Heart left ventricle (tissue), 16 donors: ENCODE measurements at regions not wholly inside any gene's neighbourhood (a gene's known extent, or its start where the extent isn't known, plus 50 kb on each side); places are given as distances from the start of the nearest gene placed in this dataset.
"Not testable (repeated sequence)": the region's sequence is repeated elsewhere in the genome, so short reads cannot be mapped to it uniquely, and the experiment has no call there.

Experiments
- ATAC-seq, 4 donors: fragments of 200-7000 bp; cut with Tn5 transposase; one replicate each; pipeline ENCODE4 v1.9.1; 2020 to 2022; ENCODE audit warnings: moderate library complexity in 4 of 4, mild to moderate bottlenecking in 3 of 4, moderate number of reproducible peaks in 1 of 4
- DNase-seq, 5 donors: peaks; one replicate each; pipeline ENCODE4 v3.0.0-alpha.2; 2020
- H3K27ac ChIP-seq, 12 donors: fragments of 200-600 bp; sonication (generic) in 4 of 12; one replicate each; pipeline versions ENCODE4 v1.5.0 to v1.8.0; 2016 to 2022; ENCODE audit warnings: mild to moderate bottlenecking in 2 of 12
- H3K27me3 ChIP-seq, 9 donors: fragments of 200-600 bp; sonication (generic) in 2 of 9; one replicate each; pipeline versions ENCODE4 v1.5.1 to v1.8.0; 2016 to 2022; ENCODE audit warnings: mild to moderate bottlenecking in 3 of 9
- H3K36me3 ChIP-seq, 9 donors: fragments of 200-600 bp; sonication (generic) in 2 of 9; one replicate each; pipeline versions ENCODE4 v1.5.0 to v1.8.0; 2018 to 2022; ENCODE audit warnings: mild to moderate bottlenecking in 2 of 9
- H3K4me1 ChIP-seq, 12 donors: fragments of 200-600 bp; sonication (generic) in 4 of 12; one replicate each; pipeline versions ENCODE4 v1.5.0 to v1.8.0; 2016 to 2022; ENCODE audit warnings: mild to moderate bottlenecking in 3 of 12
- H3K4me3 ChIP-seq, 12 donors: fragments of 200-600 bp; sonication (generic) in 4 of 12; one replicate each; pipeline versions ENCODE4 v1.5.0 to v1.8.0; 2017 to 2022; ENCODE audit warnings: mild to moderate bottlenecking in 9 of 12, moderate library complexity in 4 of 12
- H3K9me3 ChIP-seq, 12 donors: fragments of 200-600 bp; sonication (generic) in 4 of 12; one replicate each; pipeline versions ENCODE4 v1.5.0 to v1.8.0; 2016 to 2022; ENCODE audit warnings: mild to moderate bottlenecking in 1 of 12
- POLR2A ChIP-seq, 2 donors: fragments of 450-650 bp; IDR thresholded peaks; one replicate each; pipeline ENCODE4 v1.6.1; 2017; ENCODE audit warnings: antibody characterized with exemption in 2 of 2, mild to moderate bottlenecking in 2 of 2, moderate library complexity in 2 of 2
- WGBS, 4 donors: extraction: QIAGEN DNeasy Blood & Tissue Kit in 2 of 4; methylation state at CpG; one replicate each; pipeline versions ENCODE4 v1.1.5 to v1.1.7; 2013 to 2018; 5-methylcytosine and 5-hydroxymethylcytosine counted together
- intact Hi-C, 10 donors: fragments of 100-400 bp; cut with DNase I; formaldehyde crosslinking; loops; one replicate each; pipeline versions ENCODE4 v1.11.1 to v1.14.2; 2022
- TF ChIP-seq, protein P1 (sequence below), 12 donors: fragments of 200-600 bp; sonication (generic) in 4 of 12; IDR thresholded peaks; one replicate each; pipeline versions ENCODE4 v1.5.0 to v1.8.0; 2018 to 2022; ENCODE audit warnings: antibody characterized with exemption in 12 of 12, mild to moderate bottlenecking in 5 of 12
- donor health status: ischemic (EF 13 %, LVEDD 7.1; RV severe dilation, severe dysfunction).
- donor health status: healthy with polysubstance abuse.
- donor health status: DM: no; HTN: yes; CAD: no.
- donor health status: DM: no; HTN: no; CAD: no.
- donor health status: ischemic (EF 25% LVEDD 6.9; RV normal size, moderate dysfunction).
- donor health status: ischemic (EF 25% LVEDD 5.7; RV mildly dilated, moderate dysfunction).
- donor health status: healthy.
- donor health status: DM: yes; HTN: yes; CAD: no.
- donor health status: ischemic (EF 35%, LVEDD 5.7; RV mildly dilated, moderate dysfunction).
- donor health status: nonischemic (EF 11% LVEDD 7.7; RV severe dilation, severe dysfunction).
- donor health status: DM: yes; HTN: yes; CAD: no.
- donor health status: PGD.
- donor health status: ischemic (EF 29% LVEDD 5.4; RV normal size, mild dysfunction).
- donor health status: nonischemic (EF 23%, LVEDD 6.1; RV moderate dilation, normal function).

DNA sequence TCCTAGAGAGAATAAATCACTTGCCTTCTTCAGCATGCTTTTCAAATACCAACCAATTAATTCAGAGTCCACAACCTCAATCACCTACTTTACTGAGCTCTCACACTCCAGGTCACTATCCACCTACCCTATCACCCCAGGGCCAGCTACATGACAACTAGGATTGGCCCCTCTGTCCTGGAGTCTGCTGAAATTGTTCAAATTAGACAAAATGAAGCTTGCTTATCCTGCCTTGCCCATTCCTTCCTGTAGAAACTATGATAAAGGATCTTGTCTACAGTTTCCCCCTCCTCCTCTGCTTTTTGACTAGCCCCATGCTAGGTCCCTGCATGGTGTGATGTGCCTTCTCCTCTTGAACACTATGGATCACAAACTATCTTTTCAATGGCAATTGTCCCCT, 94.5 kb downstream of the JRKL start:
- H3K4me1 ChIP-seq = peaks cover 0 to 33% (median 14%) of the 10 kb centered on the region in 12 donors
- TF ChIP-seq, protein P1, sequence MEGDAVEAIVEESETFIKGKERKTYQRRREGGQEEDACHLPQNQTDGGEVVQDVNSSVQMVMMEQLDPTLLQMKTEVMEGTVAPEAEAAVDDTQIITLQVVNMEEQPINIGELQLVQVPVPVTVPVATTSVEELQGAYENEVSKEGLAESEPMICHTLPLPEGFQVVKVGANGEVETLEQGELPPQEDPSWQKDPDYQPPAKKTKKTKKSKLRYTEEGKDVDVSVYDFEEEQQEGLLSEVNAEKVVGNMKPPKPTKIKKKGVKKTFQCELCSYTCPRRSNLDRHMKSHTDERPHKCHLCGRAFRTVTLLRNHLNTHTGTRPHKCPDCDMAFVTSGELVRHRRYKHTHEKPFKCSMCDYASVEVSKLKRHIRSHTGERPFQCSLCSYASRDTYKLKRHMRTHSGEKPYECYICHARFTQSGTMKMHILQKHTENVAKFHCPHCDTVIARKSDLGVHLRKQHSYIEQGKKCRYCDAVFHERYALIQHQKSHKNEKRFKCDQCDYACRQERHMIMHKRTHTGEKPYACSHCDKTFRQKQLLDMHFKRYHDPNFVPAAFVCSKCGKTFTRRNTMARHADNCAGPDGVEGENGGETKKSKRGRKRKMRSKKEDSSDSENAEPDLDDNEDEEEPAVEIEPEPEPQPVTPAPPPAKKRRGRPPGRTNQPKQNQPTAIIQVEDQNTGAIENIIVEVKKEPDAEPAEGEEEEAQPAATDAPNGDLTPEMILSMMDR (IDR thresholded peaks at IDR 0.05) = no peak
- TF ChIP-seq POLR2A (IDR thresholded peaks at IDR 0.05) = no peak
- DNase-seq = no peak
- H3K9me3 ChIP-seq = peaks cover 0 to 5% (median 0%) of the 10 kb centered on the region in 12 donors
- H3K27ac ChIP-seq = no peak overlapping the region
- intact Hi-C loops = loop anchor here in 1 of 10 donors (5.0 kb wide), 1 partner anchor 138 kb away; no protein-coding TSS in a partner anchor
- H3K4me3 ChIP-seq = no peak overlapping the region
- H3K27me3 ChIP-seq = no peaks in the 10 kb centered on the region
- H3K36me3 ChIP-seq = no peaks in the 10 kb centered on the region
- no peak for ATAC-seq

DNA sequence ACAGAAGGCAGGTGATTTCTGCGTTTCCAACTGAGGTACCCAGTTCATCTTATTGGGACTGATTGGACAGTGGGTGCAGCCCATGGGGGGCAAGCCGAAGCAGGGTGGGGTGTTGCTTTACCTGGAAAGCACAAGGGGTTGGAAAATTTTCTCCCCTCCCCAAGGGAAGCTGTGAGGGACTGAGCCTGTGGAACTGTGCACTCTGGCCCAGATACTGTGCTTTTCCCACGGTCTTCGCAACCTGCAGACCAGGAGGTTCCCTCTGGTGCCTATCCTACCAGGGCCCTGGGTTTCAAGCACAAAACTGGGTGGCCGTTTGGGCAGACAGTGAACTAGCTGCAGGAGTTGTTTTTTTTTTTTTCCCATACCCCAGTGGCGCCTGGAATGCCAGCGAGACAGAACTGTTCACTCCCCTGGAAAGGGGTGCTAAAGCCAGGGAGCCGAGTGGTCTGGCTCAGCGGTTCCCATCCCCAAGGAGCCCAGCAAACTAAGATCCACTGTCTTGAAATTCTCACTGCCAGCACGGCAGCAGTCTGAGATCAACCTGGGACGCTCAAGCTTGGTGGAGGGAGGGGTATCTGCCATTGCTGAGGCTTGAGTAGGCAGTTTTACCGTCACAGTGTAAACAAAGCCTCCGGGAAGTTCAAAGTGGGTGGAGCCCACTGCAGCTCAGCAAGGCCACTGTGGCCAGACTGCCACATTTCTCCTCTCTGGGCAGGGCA, 97.2 kb downstream of the JRKL start:
- WGBS, 4 donors = 65 to 74% (median 69%) methylated on average over 11 to 13 of the region's 13 CpGs
- Histone ChIP-seq H3K36me3 (no peaks in the 10 kb centered on the region), H3K4me3 (no peak overlapping the region), H3K9me3 (peaks cover 0 to 5% (median 0%) of the 10 kb centered on the region in 12 donors), H3K27me3 (no peaks in the 10 kb centered on the region), H3K4me1 (peaks cover 0 to 22% (median 7%) of the 10 kb centered on the region in 12 donors), H3K27ac (no peak overlapping the region)
- no peak for TF ChIP-seq POLR2A (IDR thresholded peaks at IDR 0.05)
- TF ChIP-seq, protein P1 (IDR thresholded peaks at IDR 0.05) = no peak
- no peak for DNase-seq
- ATAC-seq = no peak
- intact Hi-C loops = no loop called here

DNA sequence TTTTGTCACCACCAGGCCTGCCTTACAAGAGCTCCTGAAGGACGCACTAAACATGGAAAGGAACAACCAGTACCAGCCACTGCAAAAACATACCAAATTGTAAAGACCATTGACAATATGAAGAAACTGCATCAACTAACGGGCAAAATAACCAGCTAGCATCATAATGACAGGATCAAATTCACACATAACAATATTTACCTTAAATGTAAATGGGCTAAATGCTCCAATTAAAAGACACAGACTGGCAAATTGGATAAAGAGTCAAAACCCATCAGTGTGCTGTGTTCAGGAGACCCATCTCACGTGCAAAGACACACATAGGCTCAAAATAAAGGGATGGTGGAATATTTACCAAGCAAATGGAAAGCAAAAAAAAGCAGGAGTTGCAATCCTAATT, 99.1 kb downstream of the JRKL start:
- ATAC-seq, DNase-seq, H3K4me1 ChIP-seq, H3K27me3 ChIP-seq, H3K36me3 ChIP-seq, H3K27ac ChIP-seq, H3K4me3 ChIP-seq, H3K9me3 ChIP-seq, intact Hi-C loops: not testable (repeated sequence)
- WGBS, 4 donors = 82 to 91% (median 90%) methylated on average over 3 of the region's 3 CpGs

DNA sequence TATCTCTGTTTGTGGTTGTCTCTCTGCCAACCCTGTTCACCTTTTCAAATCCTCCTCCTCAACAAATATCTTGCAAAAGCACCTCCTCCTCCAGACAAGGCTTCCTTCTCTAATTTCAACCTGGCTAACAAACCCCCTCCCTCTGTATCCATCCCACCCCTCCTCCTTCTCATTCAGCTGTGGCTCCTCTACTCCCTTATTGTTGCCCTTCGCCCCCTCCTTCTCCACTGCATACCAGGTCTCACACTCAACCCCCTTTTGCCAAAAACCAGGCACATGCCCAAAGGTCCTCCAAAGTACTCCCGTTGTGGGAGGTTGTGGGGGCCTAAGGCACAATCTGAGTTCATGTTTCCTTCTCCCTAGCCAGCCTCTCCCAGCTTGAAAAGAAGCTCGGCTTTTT, 110.6 kb downstream of the JRKL start:
- Histone ChIP-seq H3K27ac (no peak overlapping the region), H3K36me3 (no peaks in the 10 kb centered on the region), H3K27me3 (no peaks in the 10 kb centered on the region), H3K4me3 (no peak overlapping the region), H3K4me1 (no peaks in the 10 kb centered on the region), H3K9me3 (peaks cover 0 to 4% (median 0%) of the 10 kb centered on the region in 12 donors)
- 79 to 85% (median 82%) methylated on average over 3 of the region's 3 CpGs for WGBS, 4 donors
- no peak for DNase-seq
- TF ChIP-seq, protein P1 (IDR thresholded peaks at IDR 0.05) = no peak
- TF ChIP-seq POLR2A (IDR thresholded peaks at IDR 0.05) = no peak
- ATAC-seq = no peak
- intact Hi-C loops = no loop called here

- Histone ChIP-seq H3K9me3 (no peaks in the 10 kb centered on the region), H3K27ac (no peak overlapping the region), H3K36me3 (no peaks in the 10 kb centered on the region), H3K27me3 (no peaks in the 10 kb centered on the region), H3K4me1 (no peaks in the 10 kb centered on the region), H3K4me3 (no peak overlapping the region)
- DNase-seq = no peak
- WGBS, 4 donors = 95 to 100% (median 97%) methylated on average over 1 of the region's 1 CpG
- TF ChIP-seq, protein P1 (IDR thresholded peaks at IDR 0.05) = no peak
- no peak for TF ChIP-seq POLR2A (IDR thresholded peaks at IDR 0.05)
- ATAC-seq = no peak
- intact Hi-C loops = no loop called here
Measured at GRCh38 chr11:96506041-96506440, 116.2 kb downstream of the JRKL start.
